Astrocyte of the cerebellum (primary cell): ENCODE measurements at regions not wholly inside any gene's neighbourhood (a gene's known extent, or its start where the extent isn't known, plus 50 kb on each side); places are given as distances from the start of the nearest gene placed in this dataset.

Source experiments
- DNase-seq: peaks from one replicate; pipeline ENCODE4 v3.0.0-alpha.2; 2011; ENCODE audit warnings: low read depth
- H3K4me3 ChIP-seq: 2 replicates; pipeline ENCODE4 v1.5.1; 2011; ENCODE audit warnings: mild to moderate bottlenecking, low read depth, low read length, moderate library complexity
- CTCF ChIP-seq: IDR thresholded peaks from 2 replicates; pipeline ENCODE4 v1.5.1; 2012; ENCODE audit warnings: low read length, low read depth, moderate library complexity, mild to moderate bottlenecking; ENCODE audit errors: missing control alignments
- in situ Hi-C: cut with HindIII; loops from 2 replicates; pipeline ENCODE4 v1.10.0; 2017; ENCODE audit warnings: low sequenced_read_pairs

- H3K4me3 ChIP-seq = no peak overlapping the region
- no peak for DNase-seq
- TF ChIP-seq CTCF = no peak
- in situ Hi-C loops = no loop called here
Observed at GRCh38 chr2:65681503-65681902, 249.1 kb upstream of the SPRED2 start.

- no peak for DNase-seq
Observed at GRCh38 chr2:65678779-65679391, 246.5 kb upstream of the SPRED2 start.

GRCh38 chr2:65675350-65675749 is 243.0 kb upstream of the SPRED2 start:
- H3K4me3 ChIP-seq = no peak overlapping the region
- DNase-seq = no peak
- no peak for TF ChIP-seq CTCF
- in situ Hi-C loops = no loop called here

More at GRCh38 chr2:65678779-65679391, 246.5 kb upstream of the SPRED2 start:
- in situ Hi-C loops = no loop called here
- no peak for TF ChIP-seq CTCF
- no peak overlapping the region for H3K4me3 ChIP-seq

- TF ChIP-seq CTCF = no peak
Observed at GRCh38 chr2:65671670-65672242, 239.4 kb upstream of the SPRED2 start.

GRCh38 chr2:65669574-65669973 is 237.2 kb upstream of the SPRED2 start:
- H3K4me3 ChIP-seq = no peak overlapping the region
- TF ChIP-seq CTCF = no peak
- in situ Hi-C loops = no loop called here
- no peak for DNase-seq

More at GRCh38 chr2:65671670-65672242, 239.4 kb upstream of the SPRED2 start:
- no peak overlapping the region for H3K4me3 ChIP-seq
- no peak for DNase-seq
- in situ Hi-C loops = no loop called here

GRCh38 chr2:65668744-65669143 is 236.3 kb upstream of the SPRED2 start:
- in situ Hi-C loops = no loop called here
- DNase-seq = no peak
- H3K4me3 ChIP-seq = no peak overlapping the region
- no peak for TF ChIP-seq CTCF
